ENCODE measurements at regions not wholly inside any gene's neighbourhood (a gene's known extent, or its start where the extent isn't known, plus 50 kb on each side); places are given as distances from the start of the nearest gene placed in this dataset.

GRCh38 chr7:30212701-30213111 is 71.7 kb upstream of the ZNRF2 start:
- Histone ChIP-seq H3K4me3 (ENCODE audit: severe bottlenecking) (no peak overlapping the region), H3K9me3 (ENCODE audit: severe bottlenecking) (no peaks in the 10 kb centered on the region), H3K27me3 (ENCODE audit: insufficient read depth, poor library complexity, severe bottlenecking) (no peaks in the 10 kb centered on the region), H3K4me1 (ENCODE audit: insufficient read depth, poor library complexity, severe bottlenecking) (no peaks in the 10 kb centered on the region), H3K27ac (ENCODE audit: poor library complexity, severe bottlenecking) (no peak overlapping the region), H3K36me3 (ENCODE audit: low read depth) (no peaks in the 10 kb centered on the region)
- ATAC-seq (ENCODE audit: low read depth), result no peak
- DNase-seq (ENCODE audit: low spot score), result no peak
- no peak for TF ChIP-seq CTCF (IDR thresholded peaks at IDR 0.05; ENCODE audit: poor library complexity, severe bottlenecking)

- Histone ChIP-seq H3K36me3 (ENCODE audit: low read depth) (no peaks in the 10 kb centered on the region), H3K27me3 (ENCODE audit: insufficient read depth, poor library complexity, severe bottlenecking) (no peaks in the 10 kb centered on the region), H3K4me1 (ENCODE audit: insufficient read depth, poor library complexity, severe bottlenecking) (no peaks in the 10 kb centered on the region), H3K9me3 (ENCODE audit: severe bottlenecking) (no peaks in the 10 kb centered on the region), H3K4me3 (ENCODE audit: severe bottlenecking) (no peak overlapping the region), H3K27ac (ENCODE audit: poor library complexity, severe bottlenecking) (no peak overlapping the region)
- ATAC-seq (ENCODE audit: low read depth), result no peak
- TF ChIP-seq CTCF (IDR thresholded peaks at IDR 0.05; ENCODE audit: poor library complexity, severe bottlenecking), result no peak
- DNase-seq (ENCODE audit: low spot score), result no peak
Measured at GRCh38 chr7:30213637-30214036, 70.8 kb upstream of the ZNRF2 start.

GRCh38 chr7:30214651-30215137 is 69.7 kb upstream of the ZNRF2 start:
- Histone ChIP-seq H3K27ac (ENCODE audit: poor library complexity, severe bottlenecking) (no peak overlapping the region), H3K27me3 (ENCODE audit: insufficient read depth, poor library complexity, severe bottlenecking) (no peaks in the 10 kb centered on the region), H3K4me3 (ENCODE audit: severe bottlenecking) (no peak overlapping the region), H3K36me3 (ENCODE audit: low read depth) (no peaks in the 10 kb centered on the region), H3K9me3 (ENCODE audit: severe bottlenecking) (peaks cover 3% of the 10 kb centered on the region), H3K4me1 (ENCODE audit: insufficient read depth, poor library complexity, severe bottlenecking) (no peaks in the 10 kb centered on the region)
- DNase-seq (ENCODE audit: low spot score), result no peak
- ATAC-seq (ENCODE audit: low read depth), result no peak
- TF ChIP-seq CTCF (IDR thresholded peaks at IDR 0.05; ENCODE audit: poor library complexity, severe bottlenecking), result no peak

- ATAC-seq (ENCODE audit: low read depth), result no peak
- H3K27me3 ChIP-seq (ENCODE audit: insufficient read depth, poor library complexity, severe bottlenecking), result no peaks in the 10 kb centered on the region
- no peak for TF ChIP-seq CTCF (IDR thresholded peaks at IDR 0.05; ENCODE audit: poor library complexity, severe bottlenecking)
Measured at GRCh38 chr7:30221764-30222163, 62.6 kb upstream of the ZNRF2 start.

GRCh38 chr7:30222515-30223215 is 61.7 kb upstream of the ZNRF2 start:
- no peaks in the 10 kb centered on the region for H3K27me3 ChIP-seq (ENCODE audit: insufficient read depth, poor library complexity, severe bottlenecking)
- no peak overlapping the region for H3K27ac ChIP-seq (ENCODE audit: poor library complexity, severe bottlenecking)
- no peak for DNase-seq (ENCODE audit: low spot score)

More at GRCh38 chr7:30221764-30222163, 62.6 kb upstream of the ZNRF2 start:
- H3K36me3 ChIP-seq (ENCODE audit: low read depth), result no peaks in the 10 kb centered on the region
- no peak overlapping the region for H3K27ac ChIP-seq (ENCODE audit: poor library complexity, severe bottlenecking)
- H3K9me3 ChIP-seq (ENCODE audit: severe bottlenecking), result peaks cover 4% of the 10 kb centered on the region
- peaks cover 18% of the 10 kb centered on the region for H3K4me1 ChIP-seq (ENCODE audit: insufficient read depth, poor library complexity, severe bottlenecking)
- DNase-seq (ENCODE audit: low spot score), result no peak
- no peak overlapping the region for H3K4me3 ChIP-seq (ENCODE audit: severe bottlenecking)

More at GRCh38 chr7:30222515-30223215, 61.7 kb upstream of the ZNRF2 start:
- ATAC-seq (ENCODE audit: low read depth), result no peak
- no peak for TF ChIP-seq CTCF (IDR thresholded peaks at IDR 0.05; ENCODE audit: poor library complexity, severe bottlenecking)
- H3K36me3 ChIP-seq (ENCODE audit: low read depth), result no peaks in the 10 kb centered on the region
- peaks cover 23% of the 10 kb centered on the region for H3K4me1 ChIP-seq (ENCODE audit: insufficient read depth, poor library complexity, severe bottlenecking)
- H3K4me3 ChIP-seq (ENCODE audit: severe bottlenecking), result no peak overlapping the region
- peaks cover 4% of the 10 kb centered on the region for H3K9me3 ChIP-seq (ENCODE audit: severe bottlenecking)
